SU-DHL-6 (cell line): ENCODE measurements at regions not wholly inside any gene's neighbourhood (a gene's known extent, or its start where the extent isn't known, plus 50 kb on each side); places are given as distances from the start of the nearest gene placed in this dataset.

Experiments
- H2AFZ ChIP-seq: fragments of 200-600 bp; sonication (generic); 2 replicates; pipeline ENCODE4 v1.6.1; 2014; ENCODE audit warnings: low read depth, mild to moderate bottlenecking, moderate library complexity, mixed read lengths, antibody characterized with exemption, low read length; ENCODE audit not compliant: severe bottlenecking
- H3F3A ChIP-seq: fragments of 200-600 bp; shearing (Covaris generic); 2 replicates; pipeline ENCODE4 v1.6.0; 2016; ENCODE audit warnings: antibody characterized with exemption, mild to moderate bottlenecking; ENCODE audit not compliant: insufficient read depth
- H3K27ac ChIP-seq: fragments of 200-600 bp; sonication (generic); 2 replicates; pipeline ENCODE4 v1.5.1; 2016; ENCODE audit warnings: low read depth, mild to moderate bottlenecking, low read length, moderate library complexity, mixed read lengths
- H3K27me3 ChIP-seq: fragments of 200-600 bp; sonication (generic), shearing (Covaris generic); 2 replicates; pipeline ENCODE4 v1.6.0; 2014; ENCODE audit warnings: mild to moderate bottlenecking, low read length
- H3K36me3 ChIP-seq: fragments of 200-600 bp; sonication (generic); 2 replicates; pipeline ENCODE4 v1.6.1; 2014; ENCODE audit warnings: mild to moderate bottlenecking, low read length, mixed read lengths
- H3K4me2 ChIP-seq: fragments of 300-600, 200-600 bp; shearing (Covaris generic), sonication (generic); 2 replicates; pipeline ENCODE4 v1.6.0; 2014; ENCODE audit warnings: low read length, low read depth, mild to moderate bottlenecking; ENCODE audit not compliant: poor library complexity, severe bottlenecking
- H3K4me3 ChIP-seq: fragments of 200-600 bp; sonication (generic); 2 replicates; pipeline ENCODE4 v1.5.1; 2014; ENCODE audit warnings: antibody characterized with exemption, low read length, mild to moderate bottlenecking, mixed read lengths; ENCODE audit not compliant: insufficient read depth, poor library complexity, severe bottlenecking
- H3K79me2 ChIP-seq: fragments of 200-600 bp; sonication (generic); 2 replicates; pipeline ENCODE4 v1.6.1; 2014; ENCODE audit warnings: mild to moderate bottlenecking, low read length, moderate library complexity; ENCODE audit not compliant: insufficient read depth
- H3K9ac ChIP-seq: fragments of 200-600 bp; sonication (generic); 2 replicates; pipeline ENCODE4 v1.7.0; 2014; ENCODE audit warnings: mild to moderate bottlenecking, low read length
- H3K9me2 ChIP-seq: fragments of 200-600 bp; sonication (generic); replicated peaks from 2 replicates; pipeline ENCODE4 v1.6.1; 2014; ENCODE audit warnings: low read length; ENCODE audit not compliant: insufficient read depth
- H3K9me3 ChIP-seq: fragments of 200-600 bp; sonication (generic); 2 replicates; pipeline ENCODE4 v1.6.1; 2014; ENCODE audit warnings: low read length, mixed read lengths; ENCODE audit not compliant: insufficient read depth
- H4K20me1 ChIP-seq: fragments of 200-600 bp; sonication (generic); 2 replicates; pipeline ENCODE4 v1.6.1; 2014; ENCODE audit warnings: low read depth, mild to moderate bottlenecking, antibody characterized with exemption, low read length, moderate library complexity, mixed read lengths
- EZH2phosphoT487 ChIP-seq: fragments of 200-600 bp; sonication (generic), shearing (Covaris generic); conservative IDR thresholded peaks from 2 replicates; pipeline ENCODE4 v1.6.1; 2018; ENCODE audit warnings: mild to moderate bottlenecking, antibody characterized with exemption, low read length, moderate library complexity, mixed read lengths
- TF ChIP-seq, protein P1 (sequence below): fragments of 200-600 bp; sonication (generic); IDR thresholded peaks from one replicate; pipeline ENCODE4 v1.5.1; 2017; ENCODE audit warnings: antibody characterized with exemption, mild to moderate bottlenecking, low read length, moderate library complexity; ENCODE audit not compliant: insufficient read depth, poor library complexity, severe bottlenecking

- TF ChIP-seq, protein P1, sequence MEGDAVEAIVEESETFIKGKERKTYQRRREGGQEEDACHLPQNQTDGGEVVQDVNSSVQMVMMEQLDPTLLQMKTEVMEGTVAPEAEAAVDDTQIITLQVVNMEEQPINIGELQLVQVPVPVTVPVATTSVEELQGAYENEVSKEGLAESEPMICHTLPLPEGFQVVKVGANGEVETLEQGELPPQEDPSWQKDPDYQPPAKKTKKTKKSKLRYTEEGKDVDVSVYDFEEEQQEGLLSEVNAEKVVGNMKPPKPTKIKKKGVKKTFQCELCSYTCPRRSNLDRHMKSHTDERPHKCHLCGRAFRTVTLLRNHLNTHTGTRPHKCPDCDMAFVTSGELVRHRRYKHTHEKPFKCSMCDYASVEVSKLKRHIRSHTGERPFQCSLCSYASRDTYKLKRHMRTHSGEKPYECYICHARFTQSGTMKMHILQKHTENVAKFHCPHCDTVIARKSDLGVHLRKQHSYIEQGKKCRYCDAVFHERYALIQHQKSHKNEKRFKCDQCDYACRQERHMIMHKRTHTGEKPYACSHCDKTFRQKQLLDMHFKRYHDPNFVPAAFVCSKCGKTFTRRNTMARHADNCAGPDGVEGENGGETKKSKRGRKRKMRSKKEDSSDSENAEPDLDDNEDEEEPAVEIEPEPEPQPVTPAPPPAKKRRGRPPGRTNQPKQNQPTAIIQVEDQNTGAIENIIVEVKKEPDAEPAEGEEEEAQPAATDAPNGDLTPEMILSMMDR = no peak
- TF ChIP-seq EZH2phosphoT487 = no peak
- H3F3A ChIP-seq = no peaks in the 10 kb centered on the region
- no peaks in the 10 kb centered on the region for H3K9me2 ChIP-seq
- H3K27me3 ChIP-seq = no peaks in the 10 kb centered on the region
- no peaks in the 10 kb centered on the region for H3K79me2 ChIP-seq
- no peak overlapping the region for H3K4me2 ChIP-seq
- H4K20me1 ChIP-seq = no peaks in the 10 kb centered on the region
- no peak overlapping the region for H3K27ac ChIP-seq
- H2AFZ ChIP-seq = no peak overlapping the region
- no peak overlapping the region for H3K9ac ChIP-seq
- H3K9me3 ChIP-seq = no peaks in the 10 kb centered on the region
- H3K36me3 ChIP-seq = no peaks in the 10 kb centered on the region
- no peak overlapping the region for H3K4me3 ChIP-seq
Measured at GRCh38 chr12:41866878-41867430, 277.7 kb downstream of the GXYLT1 start.

DNA sequence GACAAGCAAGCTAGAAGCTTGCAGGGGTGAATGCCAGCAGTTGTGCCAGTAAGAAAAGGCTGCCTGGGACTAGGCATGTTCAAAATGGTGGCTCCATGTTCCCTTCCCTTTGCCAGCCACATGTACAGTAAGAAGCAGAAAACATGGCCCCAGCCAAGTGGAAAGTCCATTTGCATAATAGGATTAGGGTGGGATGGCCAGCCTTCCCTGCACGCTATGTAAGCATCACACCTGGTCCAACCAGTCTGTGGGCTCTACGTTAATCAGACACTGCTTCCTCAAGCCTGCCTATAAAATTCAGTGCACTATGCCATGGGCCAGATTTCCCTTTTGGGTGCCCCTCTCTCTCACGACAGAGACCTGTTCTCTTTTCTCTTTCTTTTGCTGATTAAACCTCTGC, 288.4 kb downstream of the GXYLT1 start:
- no peaks in the 10 kb centered on the region for H3F3A ChIP-seq
- no peaks in the 10 kb centered on the region for H3K27me3 ChIP-seq
- H3K4me2 ChIP-seq = no peak overlapping the region
- H3K9ac ChIP-seq = no peak overlapping the region
- H2AFZ ChIP-seq = no peak overlapping the region
- H3K9me3 ChIP-seq = no peaks in the 10 kb centered on the region; the same call in 1 of the 2 replicates
- no peaks in the 10 kb centered on the region for H3K36me3 ChIP-seq
- no peaks in the 10 kb centered on the region for H3K9me2 ChIP-seq
- TF ChIP-seq, protein P1 = no peak
- TF ChIP-seq EZH2phosphoT487 = no peak
- no peaks in the 10 kb centered on the region for H3K79me2 ChIP-seq
- H4K20me1 ChIP-seq = no peaks in the 10 kb centered on the region
- H3K4me3 ChIP-seq = no peak overlapping the region
- no peak overlapping the region for H3K27ac ChIP-seq

GRCh38 chr12:41850046-41850445, 294.6 kb downstream of the GXYLT1 start:
- no peak overlapping the region for H3K4me2 ChIP-seq
- no peaks in the 10 kb centered on the region for H3K27me3 ChIP-seq
- no peaks in the 10 kb centered on the region for H4K20me1 ChIP-seq
- H3K9me2 ChIP-seq = no peaks in the 10 kb centered on the region
- H3F3A ChIP-seq = no peaks in the 10 kb centered on the region
- TF ChIP-seq, protein P1 = no peak
- TF ChIP-seq EZH2phosphoT487 = no peak
- no peak overlapping the region for H3K27ac ChIP-seq
- H3K9me3 ChIP-seq = no peaks in the 10 kb centered on the region
- H3K36me3 ChIP-seq = no peaks in the 10 kb centered on the region
- H2AFZ ChIP-seq = no peak overlapping the region
- H3K79me2 ChIP-seq = no peaks in the 10 kb centered on the region
- no peak overlapping the region for H3K4me3 ChIP-seq
- no peak overlapping the region for H3K9ac ChIP-seq
